ENCODE measurements at regions not wholly inside any gene's neighbourhood (a gene's known extent, or its start where the extent isn't known, plus 50 kb on each side); places are given as distances from the start of the nearest gene placed in this dataset.

GRCh38 chr7:144957998-144958397 lies 122.1 kb upstream of the TPK1 start:
- no peaks in the 10 kb centered on the region for H3K4me1 ChIP-seq (ENCODE audit: control insufficient read depth, extremely low read depth, insufficient read depth, low read length)
- no peaks in the 10 kb centered on the region for H3K9me1 ChIP-seq (ENCODE audit: control insufficient read depth, extremely low read depth, insufficient read depth, low read length)
- H3K27me3 ChIP-seq (ENCODE audit: control insufficient read depth, extremely low read depth, insufficient read depth, low read length), result no peaks in the 10 kb centered on the region
- TF ChIP-seq CTCF (optimal IDR thresholded peaks at IDR 0.05 in 1 of 3, IDR thresholded peaks at IDR 0.05 in 1 of 3, conservative IDR thresholded peaks at IDR 0.05 in 1 of 3; ENCODE audit: extremely low read depth in 1 of 3, insufficient read depth in 2 of 3, low read length in 3 of 3) (no peak), EZH2 (IDR thresholded peaks at IDR 0.05; ENCODE audit: low read length) (no peak)
- no peak for DNase-seq (ENCODE audit: low read depth, low spot score)
- no peak overlapping the region for H3K4me2 ChIP-seq (ENCODE audit: control insufficient read depth, extremely low read depth, insufficient read depth, low read depth, low read length)
- no peak overlapping the region for H3K9ac ChIP-seq (ENCODE audit: control insufficient read depth, extremely low read depth, insufficient read depth, low read length)
- dilution Hi-C loops (cut with MboI; ENCODE audit: extremely low pct_ligation_motif_present, low sequenced_read_pairs), result no loop called here
- H3K4me3 ChIP-seq (ENCODE audit: control insufficient read depth in 2 of 3, extremely low read depth in 1 of 3, insufficient read depth in 2 of 3, low read depth in 1 of 3, low read length in 3 of 3), result no peak overlapping the region
- peaks cover 2% of the 10 kb centered on the region for H3K9me3 ChIP-seq (ENCODE audit: control insufficient read depth, low read depth, low read length)
- H4K20me1 ChIP-seq (ENCODE audit: control insufficient read depth, extremely low read depth, insufficient read depth, low read length), result no peaks in the 10 kb centered on the region
- no peak overlapping the region for H2AFZ ChIP-seq (ENCODE audit: control insufficient read depth, low read length)
- no peaks in the 10 kb centered on the region for H3K79me2 ChIP-seq (ENCODE audit: control insufficient read depth, insufficient read depth, low read length)
- FAIRE-seq, result no peak
- no peak overlapping the region for H3K27ac ChIP-seq (ENCODE audit: control insufficient read depth, insufficient read depth, low read length)
- no peaks in the 10 kb centered on the region for H3K36me3 ChIP-seq (ENCODE audit: control insufficient read depth in 2 of 2, extremely low read depth in 1 of 2, insufficient read depth in 2 of 2, low read length in 2 of 2)

- no peak overlapping the region for H3K4me2 ChIP-seq (ENCODE audit: control insufficient read depth, extremely low read depth, insufficient read depth, low read depth, low read length)
- H4K20me1 ChIP-seq (ENCODE audit: control insufficient read depth, extremely low read depth, insufficient read depth, low read length), result no peaks in the 10 kb centered on the region
- no peaks in the 10 kb centered on the region for H3K79me2 ChIP-seq (ENCODE audit: control insufficient read depth, insufficient read depth, low read length)
- FAIRE-seq (no peak), DNase-seq (ENCODE audit: low read depth, low spot score) (no peak)
- H3K9ac ChIP-seq (ENCODE audit: control insufficient read depth, extremely low read depth, insufficient read depth, low read length), result no peak overlapping the region
- no peak overlapping the region for H2AFZ ChIP-seq (ENCODE audit: control insufficient read depth, low read length)
- no peaks in the 10 kb centered on the region for H3K4me1 ChIP-seq (ENCODE audit: control insufficient read depth, extremely low read depth, insufficient read depth, low read length)
- H3K4me3 ChIP-seq (ENCODE audit: control insufficient read depth in 2 of 3, extremely low read depth in 1 of 3, insufficient read depth in 2 of 3, low read depth in 1 of 3, low read length in 3 of 3), result no peak overlapping the region
- no peaks in the 10 kb centered on the region for H3K9me1 ChIP-seq (ENCODE audit: control insufficient read depth, extremely low read depth, insufficient read depth, low read length)
- H3K27me3 ChIP-seq (ENCODE audit: control insufficient read depth, extremely low read depth, insufficient read depth, low read length), result no peaks in the 10 kb centered on the region
- dilution Hi-C loops (cut with MboI; ENCODE audit: extremely low pct_ligation_motif_present, low sequenced_read_pairs), result no loop called here
- peaks cover 2% of the 10 kb centered on the region for H3K9me3 ChIP-seq (ENCODE audit: control insufficient read depth, low read depth, low read length)
- H3K36me3 ChIP-seq (ENCODE audit: control insufficient read depth in 2 of 2, extremely low read depth in 1 of 2, insufficient read depth in 2 of 2, low read length in 2 of 2), result no peaks in the 10 kb centered on the region
- no peak overlapping the region for H3K27ac ChIP-seq (ENCODE audit: control insufficient read depth, insufficient read depth, low read length)
- TF ChIP-seq EZH2 (IDR thresholded peaks at IDR 0.05; ENCODE audit: low read length) (no peak), CTCF (optimal IDR thresholded peaks at IDR 0.05 in 1 of 3, IDR thresholded peaks at IDR 0.05 in 1 of 3, conservative IDR thresholded peaks at IDR 0.05 in 1 of 3; ENCODE audit: extremely low read depth in 1 of 3, insufficient read depth in 2 of 3, low read length in 3 of 3) (no peak)
Observed at GRCh38 chr7:144955422-144955821, 119.6 kb upstream of the TPK1 start.

Measured in keratinocyte (primary cell).